MCF 10A (cell line): ENCODE measurements at regions not wholly inside any gene's neighbourhood (a gene's known extent, or its start where the extent isn't known, plus 50 kb on each side); places are given as distances from the start of the nearest gene placed in this dataset.
A peak's percentile ranks its signal among the peaks of the same experiment; 100 is the strongest.

Experiments used
- BruUV-seq: library from RNA; stranded (reverse); fragments of 400-500 nt; replicated peaks from 2 replicates; lab custom pipeline; 2021; lab: Mats Ljungman, UMichigan
- CTCF ChIA-PET: fragments of 300-600 bp; sonication (Branson Sonifier 250); formaldehyde crosslinking; extraction: SDS; loops from one replicate; lab custom pipeline; 2021; ENCODE audit warnings: antibody characterized with exemption, inconsistent platforms; lab: Yijun Ruan, JAX
- POLR2A ChIA-PET: fragments of 300-600, 350-650 bp; sonication (Branson Sonifier 250); formaldehyde crosslinking; extraction: SDS; loops from one replicate; lab custom pipeline; 2020; ENCODE audit warnings: antibody characterized with exemption, inconsistent platforms; lab: Yijun Ruan, JAX
- DNase-seq: peaks from one replicate; pipeline ENCODE4 v3.0.0-alpha.2; 2018; ENCODE audit not compliant: unreplicated experiment
- H3K27ac Mint-ChIP-seq: one replicate; pipeline ENCODE4 v1.8.0; 2022; ENCODE audit warnings: mild to moderate bottlenecking, low read depth, mixed read lengths; ENCODE audit not compliant: unreplicated experiment
- H3K27me3 Mint-ChIP-seq: one replicate; pipeline ENCODE4 v1.8.0; 2022; ENCODE audit warnings: mixed read lengths; ENCODE audit not compliant: insufficient read depth, unreplicated experiment
- H3K36me3 Mint-ChIP-seq: one replicate; pipeline ENCODE4 v1.8.0; 2022; ENCODE audit warnings: mild to moderate bottlenecking, moderate library complexity, mixed read lengths; ENCODE audit not compliant: insufficient read depth, unreplicated experiment
- H3K4me1 Mint-ChIP-seq: one replicate; pipeline ENCODE4 v1.8.0; 2022; ENCODE audit warnings: mixed read lengths; ENCODE audit not compliant: insufficient read depth, unreplicated experiment
- H3K4me3 Mint-ChIP-seq: one replicate; pipeline ENCODE4 v1.8.0; 2022; ENCODE audit warnings: mild to moderate bottlenecking, moderate library complexity, mixed read lengths; ENCODE audit not compliant: unreplicated experiment
- H3K9me3 Mint-ChIP-seq: one replicate; pipeline ENCODE4 v1.8.0; 2022; ENCODE audit warnings: mixed read lengths; ENCODE audit not compliant: unreplicated experiment
- CTCF ChIP-seq: fragments of 200-600 bp; IDR thresholded peaks from one replicate; pipeline ENCODE4 v1.8.0; 2022; ENCODE audit warnings: antibody characterized with exemption, mild to moderate bottlenecking; ENCODE audit not compliant: unreplicated experiment
- intact Hi-C: fragments of 100-400 bp; cut with micrococcal nuclease; formaldehyde crosslinking; loops from 2 replicates; pipeline ENCODE4 v1.14.1; 2022

DNA sequence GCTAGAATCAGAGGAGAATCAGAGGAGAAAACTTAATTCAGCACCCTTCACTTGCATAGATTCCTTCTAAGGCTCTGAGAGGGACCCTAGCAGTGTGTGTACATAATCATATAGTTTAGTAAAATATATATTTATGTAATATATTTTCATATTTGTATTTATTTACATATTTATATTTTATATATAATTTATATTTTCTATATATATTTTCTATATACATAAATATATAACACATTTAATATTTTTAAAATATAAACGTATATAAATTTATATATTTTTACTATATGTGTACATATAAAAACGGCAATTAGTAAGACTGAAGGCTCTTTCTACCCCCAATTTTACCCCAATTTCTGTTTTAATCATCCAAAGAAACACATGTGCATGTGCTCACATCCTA is 80.3 kb downstream of the NXPE2 start:
- no TSS peak for BruUV-seq
- CTCF ChIA-PET = no interaction called here
- DNase-seq = no peak
- POLR2A ChIA-PET = no interaction called here
- Mint-ChIP-seq H3K4me3 (no peak overlapping the region), H3K9me3 (no peaks in the 10 kb centered on the region), H3K4me1 (no peaks in the 10 kb centered on the region), H3K27me3 (peaks cover 39% of the 10 kb centered on the region), H3K36me3 (no peaks in the 10 kb centered on the region), H3K27ac (no peak overlapping the region)
- intact Hi-C loops = no loop called here
- no peak for TF ChIP-seq CTCF

GRCh38 chr11:114762408-114762807 is 84.1 kb downstream of the NXPE2 start:
- Mint-ChIP-seq H3K27ac (no peak overlapping the region), H3K4me1 (no peaks in the 10 kb centered on the region), H3K9me3 (no peaks in the 10 kb centered on the region), H3K27me3 (peaks cover 48% of the 10 kb centered on the region), H3K36me3 (no peaks in the 10 kb centered on the region), H3K4me3 (no peak overlapping the region)
- TF ChIP-seq CTCF = peak; percentile 7
- ChIA-PET POLR2A (no interaction called here), CTCF (interaction anchor here (0.7 to 2.8 kb wide), 6 partner anchors 24 to 927 kb away, joined by 3 to 10 read pairs (median 3); no protein-coding TSS in a partner anchor)
- peak; percentile 41 for DNase-seq
- no TSS peak for BruUV-seq
- intact Hi-C loops = loop anchor here (10.0 kb wide), 1 partner anchor 418 kb away; no protein-coding TSS in a partner anchor

- no peaks in the 10 kb centered on the region for H3K36me3 Mint-ChIP-seq
- H3K27me3 Mint-ChIP-seq = peaks cover 27% of the 10 kb centered on the region
- TF ChIP-seq CTCF = no peak
- no peak for DNase-seq
- intact Hi-C loops = loop anchor here (10.0 kb wide), 1 partner anchor 420 kb away; no protein-coding TSS in a partner anchor
- no TSS peak for BruUV-seq
- no peak overlapping the region for H3K27ac Mint-ChIP-seq
- no peak overlapping the region for H3K4me3 Mint-ChIP-seq
- H3K9me3 Mint-ChIP-seq = no peaks in the 10 kb centered on the region
- CTCF ChIA-PET = interaction anchor here (0.7 to 2.4 kb wide), 5 partner anchors 19 to 424 kb away, joined by 3 to 9 read pairs (median 3); no protein-coding TSS in a partner anchor
- POLR2A ChIA-PET = no interaction called here
- no peaks in the 10 kb centered on the region for H3K4me1 Mint-ChIP-seq
These were observed 86.2 kb downstream of the NXPE2 start for GRCh38 chr11:114764563-114764962.

DNA sequence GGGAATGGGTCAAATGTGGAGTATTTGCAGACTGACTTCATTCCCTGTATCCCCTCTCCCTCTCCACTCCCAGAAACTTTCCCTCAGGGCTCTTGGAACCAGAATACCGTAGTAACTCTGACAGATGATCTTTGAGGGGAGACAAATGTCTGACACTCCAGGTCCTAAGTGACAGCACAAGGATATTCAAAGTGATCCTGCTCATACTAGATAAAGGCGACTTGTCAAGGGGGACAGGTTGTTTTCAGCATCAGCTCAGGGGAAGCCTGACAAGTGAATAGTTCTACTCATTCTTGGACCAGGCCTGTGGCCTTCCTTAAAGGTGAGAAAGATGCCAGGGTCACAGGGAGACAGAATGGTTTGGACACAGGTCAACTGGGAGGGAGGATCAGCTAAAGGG is 92.8 kb downstream of the NXPE2 start:
- H3K27me3 Mint-ChIP-seq = peaks cover 58% of the 10 kb centered on the region
- H3K27ac Mint-ChIP-seq = no peak overlapping the region
- no peaks in the 10 kb centered on the region for H3K36me3 Mint-ChIP-seq
- no peak for TF ChIP-seq CTCF
- ChIA-PET POLR2A (no interaction called here), CTCF (no interaction called here)
- no peak for DNase-seq
- intact Hi-C loops = no loop called here
- H3K9me3 Mint-ChIP-seq = no peaks in the 10 kb centered on the region
- BruUV-seq = no TSS peak
- H3K4me1 Mint-ChIP-seq = no peaks in the 10 kb centered on the region
- no peak overlapping the region for H3K4me3 Mint-ChIP-seq
